Spleen (tissue), 11 donors: ENCODE measurements at regions not wholly inside any gene's neighbourhood (a gene's known extent, or its start where the extent isn't known, plus 50 kb on each side); places are given as distances from the start of the nearest gene placed in this dataset.
A peak's percentile ranks its signal among the peaks of the same experiment; 100 is the strongest.

ENCODE experiments used
- DNase-seq: peaks from one replicate; pipeline ENCODE4 v3.0.0-alpha.2; 2020
- H3K27ac ChIP-seq, 8 donors: fragments of 200-600 bp; sonication (generic) in 7 of 8; 1 replicate in 4 of 8; 2 replicates in 4 of 8; pipeline versions ENCODE4 v1.5.0 to v1.8.0; 2016 to 2021; ENCODE audit warnings: inconsistent platforms in 4 of 8, mild to moderate bottlenecking in 4 of 8, moderate library complexity in 1 of 8
- H3K27me3 ChIP-seq, 7 donors: fragments of 200-600 bp; sonication (generic) in 6 of 7; replicated peaks in 1 of 7; 1 replicate in 4 of 7; 2 replicates in 3 of 7; pipeline versions ENCODE4 v1.5.0 to v1.8.0; 2016 to 2021; ENCODE audit warnings: inconsistent platforms in 3 of 7, mild to moderate bottlenecking in 1 of 7
- H3K36me3 ChIP-seq, 6 donors: fragments of 200-600 bp; sonication (generic) in 5 of 6; 1 replicate in 4 of 6; 2 replicates in 2 of 6; pipeline versions ENCODE4 v1.5.0 to v1.8.0; 2016 to 2021; ENCODE audit warnings: inconsistent platforms in 2 of 6
- H3K4me1 ChIP-seq, 6 donors: fragments of 200-600 bp; sonication (generic) in 5 of 6; 1 replicate in 3 of 6; 2 replicates in 3 of 6; pipeline versions ENCODE4 v1.5.0 to v1.8.0; 2016 to 2021; ENCODE audit warnings: inconsistent platforms in 3 of 6
- H3K4me3 ChIP-seq, 8 donors: fragments of 200-600 bp; sonication (generic) in 7 of 8; 1 replicate in 4 of 8; 2 replicates in 4 of 8; pipeline versions ENCODE4 v1.5.0 to v1.8.0; 2016 to 2021; ENCODE audit warnings: inconsistent platforms in 4 of 8, mild to moderate bottlenecking in 4 of 8, moderate library complexity in 2 of 8
- H3K9me3 ChIP-seq, 8 donors: fragments of 200-600 bp; sonication (generic) in 7 of 8; 1 replicate in 4 of 8; 2 replicates in 4 of 8; pipeline versions ENCODE4 v1.5.0 to v1.8.0; 2016 to 2021; ENCODE audit warnings: inconsistent platforms in 4 of 8
- CTCF ChIP-seq, 11 experiments: fragments of 200-600 bp in 7 of 11; fragments of 450-650 bp in 4 of 11; sonication (generic) in 4 of 11; IDR thresholded peaks in 8 of 11; conservative IDR thresholded peaks in 3 of 11; 1 replicate in 7 of 11; 2 replicates in 4 of 11; pipeline versions ENCODE4 v1.4.0 to v1.8.0; 2016 to 2021; ENCODE audit warnings: antibody characterized with exemption in 11 of 11, inconsistent platforms in 4 of 11, mild to moderate bottlenecking in 1 of 11
- POLR2A ChIP-seq, 3 donors: fragments of 450-650 bp; IDR thresholded peaks; one replicate each; pipeline ENCODE4 v1.5.1; 2017; ENCODE audit warnings: antibody characterized with exemption in 3 of 3, mild to moderate bottlenecking in 1 of 3
- POLR2AphosphoS5 ChIP-seq, 3 donors: sonication (generic); formaldehyde crosslinking; IDR thresholded peaks; one replicate each; pipeline ENCODE4 v1.5.1; 2017; ENCODE audit warnings: antibody characterized with exemption in 3 of 3
- WGBS, 5 donors: extraction: QIAGEN DNeasy Blood & Tissue Kit in 3 of 5; methylation state at CpG; one replicate each; pipeline versions ENCODE4 v1.1.5 to v1.1.7; 2013 to 2018; 5-methylcytosine and 5-hydroxymethylcytosine counted together
- intact Hi-C: fragments of 100-400 bp; cut with DNase I; formaldehyde crosslinking; loops from one replicate; pipeline ENCODE4 v1.15.0; 2023; ENCODE audit warnings: low total_unique reads
- donor health status: healthy with polysubstance abuse.
- donor health status: DM: no; HTN: no; CAD: no; lungs with moderate emphysema.
- donor health status: DM: no; HTN: no; CAD: no.
- donor health status: Bipolar disorder and iron deficiency.
- donor health status: healthy.
- donor health status: DM: no; HTN: no; CAD: no.
- donor health status: DM: yes; HTN: yes; CAD: no.

- Histone ChIP-seq H3K4me3 (no peak overlapping the region), H3K36me3 (no peaks in the 10 kb centered on the region), H3K27ac (no peak overlapping the region), H3K9me3 (no peaks in the 10 kb centered on the region), H3K27me3 (no peaks in the 10 kb centered on the region), H3K4me1 (peaks cover 17 to 48% (median 33%) of the 10 kb centered on the region in 6 donors)
- 95 to 97% (median 97%) methylated on average over 10 of the region's 10 CpGs for WGBS, 5 donors
- no peak for DNase-seq
- intact Hi-C loops, result no loop called here
- TF ChIP-seq POLR2AphosphoS5 (IDR thresholded peaks at IDR 0.05), result no peak
- no peak for TF ChIP-seq CTCF (IDR thresholded peaks at IDR 0.05 in 8 of 11, conservative IDR thresholded peaks at IDR 0.05 in 3 of 11)
- TF ChIP-seq POLR2A (IDR thresholded peaks at IDR 0.05), result no peak
Observed at GRCh38 chr5:54746777-54747398, 229.3 kb downstream of the SNX18 start.

- peak overlapping the region in 1 of 8 donors; percentile 87 for H3K27ac ChIP-seq
- TF ChIP-seq POLR2AphosphoS5 (IDR thresholded peaks at IDR 0.05) (no peak), CTCF (IDR thresholded peaks at IDR 0.05 in 8 of 11, conservative IDR thresholded peaks at IDR 0.05 in 3 of 11) (no peak), POLR2A (IDR thresholded peaks at IDR 0.05) (no peak)
- no peaks in the 10 kb centered on the region for H3K36me3 ChIP-seq
- no peaks in the 10 kb centered on the region for H3K9me3 ChIP-seq
- H3K4me3 ChIP-seq, result no peak overlapping the region
- no peaks in the 10 kb centered on the region for H3K27me3 ChIP-seq
- no peak for DNase-seq
- WGBS, 5 donors, result 91 to 99% (median 97%) methylated on average over 8 of the region's 8 CpGs
- peaks cover 17 to 48% (median 33%) of the 10 kb centered on the region in 6 donors for H3K4me1 ChIP-seq
- intact Hi-C loops, result no loop called here
Observed at GRCh38 chr5:54746346-54746745, 228.8 kb downstream of the SNX18 start.

DNA sequence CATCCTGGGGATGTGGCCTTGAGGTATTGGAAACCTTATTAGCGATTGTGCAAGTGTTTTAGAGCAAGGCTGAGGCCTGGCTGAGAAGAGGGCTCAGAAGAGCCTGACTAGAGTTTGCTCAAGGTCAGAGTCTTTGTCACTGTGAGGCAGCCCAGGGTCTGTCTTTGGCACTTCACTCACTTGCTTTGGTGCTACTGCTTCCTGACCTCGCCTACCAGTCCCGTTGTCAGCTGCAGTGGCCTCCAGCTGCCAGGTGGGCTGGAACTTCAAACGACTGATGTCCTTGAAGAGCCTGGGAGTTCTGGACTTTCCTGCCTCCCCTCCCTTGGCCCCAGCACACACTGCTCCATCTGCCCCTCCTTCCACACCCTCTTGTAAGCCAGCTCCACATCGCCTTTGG is 228.0 kb downstream of the SNX18 start:
- no peaks in the 10 kb centered on the region for H3K9me3 ChIP-seq
- H3K4me1 ChIP-seq, result peaks cover 17 to 50% (median 33%) of the 10 kb centered on the region in 6 donors
- H3K4me3 ChIP-seq, result no peak overlapping the region
- no peaks in the 10 kb centered on the region for H3K27me3 ChIP-seq
- 66 to 76% (median 72%) methylated on average over 5 of the region's 5 CpGs for WGBS, 5 donors
- peak overlapping the region in 7 of 8 donors; percentile 59 to 87 (median 84) for H3K27ac ChIP-seq
- intact Hi-C loops, result no loop called here
- DNase-seq, result no peak
- TF ChIP-seq CTCF (IDR thresholded peaks at IDR 0.05 in 8 of 11, conservative IDR thresholded peaks at IDR 0.05 in 3 of 11), result no peak
- TF ChIP-seq POLR2A (IDR thresholded peaks at IDR 0.05), result no peak
- TF ChIP-seq POLR2AphosphoS5 (IDR thresholded peaks at IDR 0.05), result no peak
- no peaks in the 10 kb centered on the region for H3K36me3 ChIP-seq

DNA sequence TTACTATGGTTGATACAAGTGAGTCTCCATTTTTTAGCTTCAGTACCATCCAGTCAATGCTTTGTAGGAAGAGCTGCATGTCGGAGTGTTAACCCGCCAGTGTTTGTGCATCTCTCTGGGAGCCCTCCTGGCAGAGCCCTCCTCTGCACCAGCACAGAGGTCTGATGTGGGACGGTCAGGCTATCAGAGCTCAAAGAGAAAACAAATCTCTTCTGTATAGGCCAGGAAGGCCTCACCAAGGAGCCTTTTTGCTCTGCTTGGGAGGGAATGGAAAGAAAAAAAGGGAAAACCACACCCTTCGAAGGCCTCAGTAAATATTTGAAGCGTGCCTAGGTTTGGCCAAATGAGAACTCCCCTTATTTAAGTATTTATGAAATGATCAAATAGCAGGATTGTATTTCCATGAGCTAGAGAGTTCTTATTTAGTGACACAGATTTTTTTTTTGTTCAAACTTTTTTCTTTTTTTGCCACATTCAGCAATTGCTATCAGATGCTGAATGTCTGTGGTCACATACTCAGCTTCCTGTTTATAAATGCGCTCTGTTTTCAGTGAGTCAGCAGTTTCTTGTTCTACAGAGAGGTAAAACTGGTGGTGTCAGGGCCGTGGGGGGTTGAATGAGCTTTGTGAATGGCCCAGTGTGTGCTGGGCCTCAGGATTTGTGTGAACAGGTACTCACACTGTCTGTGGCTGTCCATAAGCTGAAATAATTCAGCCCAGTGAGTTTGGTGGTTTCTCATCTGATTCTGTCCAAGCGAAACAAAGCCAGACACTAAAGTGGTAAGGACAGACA is 226.6 kb downstream of the SNX18 start:
- intact Hi-C loops, result no loop called here
- H3K9me3 ChIP-seq, result no peaks in the 10 kb centered on the region
- no peaks in the 10 kb centered on the region for H3K27me3 ChIP-seq
- TF ChIP-seq POLR2AphosphoS5 (IDR thresholded peaks at IDR 0.05), result peak in 1 of 3 donors; percentile 51
- no peak for TF ChIP-seq CTCF (IDR thresholded peaks at IDR 0.05 in 8 of 11, conservative IDR thresholded peaks at IDR 0.05 in 3 of 11)
- no peak for TF ChIP-seq POLR2A (IDR thresholded peaks at IDR 0.05)
- WGBS, 5 donors, result 37 to 50% (median 41%) methylated on average over 8 of the region's 8 CpGs
- H3K27ac ChIP-seq, result peak overlapping the region; percentile 55 to 87 (median 83)
- H3K36me3 ChIP-seq, result no peaks in the 10 kb centered on the region
- DNase-seq, result peak; percentile 82
- peaks cover 17 to 60% (median 33%) of the 10 kb centered on the region in 6 donors for H3K4me1 ChIP-seq
- peak overlapping the region in 1 of 8 donors; percentile 18 for H3K4me3 ChIP-seq
